HEK293T (cell line): ENCODE measurements at regions not wholly inside any gene's neighbourhood (a gene's known extent, or its start where the extent isn't known, plus 50 kb on each side); places are given as distances from the start of the nearest gene placed in this dataset.

Experiments used
- ARNT ChIP-seq: fragments of 450-650 bp; IDR thresholded peaks from 2 replicates; pipeline ENCODE4 v1.6.1; 2017; ENCODE audit warnings: mild to moderate bottlenecking
- TARDBP ChIP-seq: fragments of 450-650 bp; IDR thresholded peaks from 2 replicates; pipeline ENCODE4 v1.6.1; 2016

- TF ChIP-seq TARDBP (no peak), ARNT (no peak)
Measured at GRCh38 chr3:124397088-124397487, 333.2 kb upstream of the UMPS start.
